HEK293 (cell line): ENCODE measurements at regions not wholly inside any gene's neighbourhood (a gene's known extent, or its start where the extent isn't known, plus 50 kb on each side); places are given as distances from the start of the nearest gene placed in this dataset.

Source experiments
- CTCF ChIA-PET: fragments of 350-600 bp; formaldehyde crosslinking; extraction: SDS; loops from one replicate; lab custom pipeline; 2021; ENCODE audit warnings: antibody characterized with exemption; lab: Yijun Ruan, JAX
- POLR2A ChIA-PET: fragments of 300-600 bp; formaldehyde crosslinking; extraction: SDS; loops from one replicate; lab custom pipeline; 2020; ENCODE audit warnings: antibody characterized with exemption, inconsistent platforms; lab: Yijun Ruan, JAX
- H3K27ac ChIP-seq: fragments of 200-500 bp; sonication (Bioruptor generic); 2 replicates; pipeline ENCODE4 v1.5.1; 2014; ENCODE audit warnings: low read depth, low read length, control low read depth, inconsistent platforms; ENCODE audit errors: extremely low read depth
- H3K36me3 ChIP-seq, 2 experiments: fragments of 200-500 bp in 1 of 2; sonication (Bioruptor generic) in 1 of 2; 1 replicate in 1 of 2; 2 replicates in 1 of 2; pipeline ENCODE4 v1.5.1; 2014 to 2017; ENCODE audit warnings: inconsistent platforms in 2 of 2, low read length in 2 of 2; ENCODE audit not compliant: control insufficient read depth in 2 of 2, insufficient read depth in 1 of 2
- H3K4me1 ChIP-seq: fragments of 200-500 bp; sonication (Bioruptor generic); 2 replicates; pipeline ENCODE4 v1.5.1; 2014; ENCODE audit warnings: mild to moderate bottlenecking, low read length, inconsistent platforms; ENCODE audit not compliant: control insufficient read depth, insufficient read depth
- H3K4me3 ChIP-seq: 2 replicates; pipeline ENCODE4 v1.5.1; 2011; ENCODE audit warnings: low read depth, mild to moderate bottlenecking, control low read depth, low read length, moderate library complexity
- H3K9me3 ChIP-seq: fragments of 200-500 bp; sonication (Bioruptor generic); 2 replicates; pipeline ENCODE4 v1.5.1; 2014; ENCODE audit warnings: low read depth, low read length, inconsistent platforms; ENCODE audit not compliant: control insufficient read depth, insufficient read depth
- HOXA7 ChIP-seq: sonication (generic); formaldehyde crosslinking; IDR thresholded peaks from 2 replicates; pipeline ENCODE4 v1.8.1; 2022; ENCODE audit warnings: missing genetic modification reagents, borderline replicate concordance
- HOXD13 ChIP-seq: sonication (generic); formaldehyde crosslinking; IDR thresholded peaks from 2 replicates; pipeline ENCODE4 v1.8.0; 2022; ENCODE audit warnings: missing genetic modification reagents, borderline replicate concordance
- OVOL3 ChIP-seq: fragments of 450-650 bp; formaldehyde crosslinking; IDR thresholded peaks from 2 replicates; pipeline ENCODE4 v1.5.1; 2016; ENCODE audit warnings: missing biosample characterization, missing genetic modification characterization
- SCRT2 ChIP-seq: fragments of 450-650 bp; formaldehyde crosslinking; IDR thresholded peaks from 2 replicates; pipeline ENCODE4 v1.5.1; 2016; ENCODE audit warnings: missing biosample characterization, missing genetic modification characterization
- ZBTB17 ChIP-seq: fragments of 450-650 bp; formaldehyde crosslinking; IDR thresholded peaks from 2 replicates; pipeline ENCODE4 v1.5.1; 2016; ENCODE audit warnings: missing biosample characterization, missing genetic modification characterization
- ZBTB21 ChIP-seq: fragments of 450-650 bp; formaldehyde crosslinking; IDR thresholded peaks from 2 replicates; pipeline ENCODE4 v1.5.1; 2017; ENCODE audit warnings: missing biosample characterization, missing genetic modification characterization
- ZFP3 ChIP-seq: fragments of 450-650 bp; formaldehyde crosslinking; IDR thresholded peaks from 2 replicates; pipeline ENCODE4 v1.5.1; 2016; ENCODE audit warnings: low read depth, missing biosample characterization, missing genetic modification characterization
- ZFP69B ChIP-seq: fragments of 450-650 bp; formaldehyde crosslinking; IDR thresholded peaks from 2 replicates; pipeline ENCODE4 v1.5.1; 2016; ENCODE audit warnings: missing biosample characterization, missing genetic modification characterization
- ZNF114 ChIP-seq: fragments of 450-650 bp; formaldehyde crosslinking; IDR thresholded peaks from 2 replicates; pipeline ENCODE4 v1.5.0; 2017; ENCODE audit warnings: missing biosample characterization, missing genetic modification characterization
- ZNF16 ChIP-seq: fragments of 450-650 bp; formaldehyde crosslinking; IDR thresholded peaks from 2 replicates; pipeline ENCODE4 v1.5.1; 2016; ENCODE audit warnings: low read depth, missing biosample characterization, missing genetic modification characterization
- ZNF2 ChIP-seq: fragments of 450-650 bp; formaldehyde crosslinking; IDR thresholded peaks from 2 replicates; pipeline ENCODE4 v1.5.1; 2016; ENCODE audit warnings: missing biosample characterization, missing genetic modification characterization
- ZNF248 ChIP-seq: fragments of 450-650 bp; formaldehyde crosslinking; IDR thresholded peaks from 2 replicates; pipeline ENCODE4 v1.5.1; 2017; ENCODE audit warnings: missing biosample characterization, missing genetic modification characterization
- ZNF311 ChIP-seq: fragments of 450-650 bp; formaldehyde crosslinking; IDR thresholded peaks from 2 replicates; pipeline ENCODE4 v1.5.1; 2017; ENCODE audit warnings: missing biosample characterization, missing genetic modification characterization, borderline replicate concordance
- ZNF341 ChIP-seq: fragments of 450-650 bp; formaldehyde crosslinking; IDR thresholded peaks from 2 replicates; pipeline ENCODE4; 2016; ENCODE audit warnings: low read depth, missing biosample characterization, missing genetic modification characterization
- ZNF416 ChIP-seq: fragments of 450-650 bp; formaldehyde crosslinking; IDR thresholded peaks from 2 replicates; pipeline ENCODE4 v1.5.1; 2016; ENCODE audit warnings: missing biosample characterization, missing genetic modification characterization
- ZNF585B ChIP-seq: fragments of 450-650 bp; formaldehyde crosslinking; IDR thresholded peaks from 2 replicates; pipeline ENCODE4 v1.5.1; 2016; ENCODE audit warnings: missing biosample characterization, missing genetic modification characterization
- ZNF624 ChIP-seq: fragments of 450-650 bp; formaldehyde crosslinking; IDR thresholded peaks from 2 replicates; pipeline ENCODE4 v1.5.1; 2017; ENCODE audit warnings: missing biosample characterization, missing genetic modification characterization
- ZSCAN30 ChIP-seq: fragments of 450-650 bp; IDR thresholded peaks from 2 replicates; pipeline ENCODE4 v1.5.1; 2018; ENCODE audit warnings: missing biosample characterization, mild to moderate bottlenecking, missing genetic modification characterization, moderate library complexity
- TF ChIP-seq, protein P1 (sequence below): fragments of 450-650 bp; formaldehyde crosslinking; IDR thresholded peaks from 2 replicates; pipeline ENCODE4 v1.5.1; 2017; ENCODE audit warnings: missing biosample characterization, missing genetic modification characterization
- TF ChIP-seq, protein P2 (sequence below): fragments of 450-650 bp; formaldehyde crosslinking; IDR thresholded peaks from 2 replicates; pipeline ENCODE4 v1.5.1; 2016; ENCODE audit warnings: missing biosample characterization, missing genetic modification characterization, low read depth

DNA sequence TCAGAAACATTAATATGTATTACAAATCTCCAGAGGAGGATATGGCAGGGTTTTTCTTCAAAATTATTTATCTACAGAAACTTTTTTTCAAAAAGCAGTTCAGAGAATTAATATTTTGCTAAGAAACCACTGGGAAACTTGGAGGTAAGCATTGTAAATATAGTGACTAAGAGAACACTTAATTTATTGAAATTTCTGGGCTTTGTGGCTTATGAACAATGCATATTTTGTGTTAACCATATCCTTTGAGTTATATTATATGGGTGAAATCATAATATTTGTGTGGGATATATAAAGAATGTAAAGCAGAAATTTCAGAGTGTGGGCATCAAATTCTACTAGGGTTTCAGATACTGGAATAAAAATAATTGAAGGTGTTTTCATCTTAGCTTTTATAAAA, 1059.2 kb downstream of the ZPLD1 start (continued):
- TF ChIP-seq SCRT2 (tag by site-specific recombination) (no peak), ZFP3 (tag by site-specific recombination) (no peak), ZBTB21 (tag by site-specific recombination) (no peak), ZNF624 (tag by site-specific recombination) (no peak)
- TF ChIP-seq, protein P1, sequence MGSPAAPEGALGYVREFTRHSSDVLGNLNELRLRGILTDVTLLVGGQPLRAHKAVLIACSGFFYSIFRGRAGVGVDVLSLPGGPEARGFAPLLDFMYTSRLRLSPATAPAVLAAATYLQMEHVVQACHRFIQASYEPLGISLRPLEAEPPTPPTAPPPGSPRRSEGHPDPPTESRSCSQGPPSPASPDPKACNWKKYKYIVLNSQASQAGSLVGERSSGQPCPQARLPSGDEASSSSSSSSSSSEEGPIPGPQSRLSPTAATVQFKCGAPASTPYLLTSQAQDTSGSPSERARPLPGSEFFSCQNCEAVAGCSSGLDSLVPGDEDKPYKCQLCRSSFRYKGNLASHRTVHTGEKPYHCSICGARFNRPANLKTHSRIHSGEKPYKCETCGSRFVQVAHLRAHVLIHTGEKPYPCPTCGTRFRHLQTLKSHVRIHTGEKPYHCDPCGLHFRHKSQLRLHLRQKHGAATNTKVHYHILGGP (tag by site-specific recombination) = no peak
- TF ChIP-seq, all 188 proteins: peak for 0

DNA sequence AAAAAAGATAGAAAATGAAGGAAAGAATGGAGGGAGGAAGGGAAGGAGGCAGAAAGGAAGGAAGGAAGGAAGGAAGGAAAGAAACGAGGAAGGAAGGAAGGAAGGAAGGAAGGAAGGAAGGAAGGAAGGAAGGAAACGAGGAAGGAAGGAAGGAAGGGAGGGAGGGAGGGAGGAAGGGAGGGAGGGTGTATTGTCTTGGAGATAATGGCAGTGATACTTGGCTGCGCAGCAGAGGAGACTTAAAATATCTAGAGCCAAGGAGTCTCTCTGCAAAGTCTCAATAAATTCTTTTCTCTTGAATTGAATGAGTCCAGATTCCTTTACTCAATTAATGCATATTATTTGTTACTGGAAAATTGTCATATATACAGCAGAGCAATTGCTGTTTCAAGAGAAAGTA, 1059.7 kb downstream of the ZPLD1 start:
- CTCF ChIA-PET = no interaction called here

DNA sequence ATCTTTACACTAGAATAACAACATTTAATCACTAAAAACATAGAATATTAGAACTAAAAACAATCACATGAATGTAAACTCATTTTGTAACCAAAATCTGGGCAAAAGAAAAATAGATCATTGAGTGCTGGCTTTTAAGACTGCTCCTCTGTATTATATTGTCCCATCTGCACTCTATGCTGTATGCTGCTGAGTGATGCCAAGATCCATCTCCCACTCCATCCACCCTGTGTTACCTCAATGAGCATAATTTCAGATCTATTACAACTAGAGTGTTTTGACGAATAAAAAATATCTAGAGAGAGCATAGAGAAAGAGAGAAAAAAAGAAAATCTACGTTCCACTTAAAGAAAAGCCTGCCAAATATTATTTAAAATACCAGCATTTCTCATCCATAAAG, 1060.4 kb downstream of the ZPLD1 start:
- ChIA-PET CTCF (no interaction called here), POLR2A (no interaction called here)
- Histone ChIP-seq H3K27ac (no peak overlapping the region), H3K4me3 (no peak overlapping the region), H3K36me3 (no peaks in the 10 kb centered on the region), H3K9me3 (no peaks in the 10 kb centered on the region), H3K4me1 (no peaks in the 10 kb centered on the region)
- TF ChIP-seq, protein P2, sequence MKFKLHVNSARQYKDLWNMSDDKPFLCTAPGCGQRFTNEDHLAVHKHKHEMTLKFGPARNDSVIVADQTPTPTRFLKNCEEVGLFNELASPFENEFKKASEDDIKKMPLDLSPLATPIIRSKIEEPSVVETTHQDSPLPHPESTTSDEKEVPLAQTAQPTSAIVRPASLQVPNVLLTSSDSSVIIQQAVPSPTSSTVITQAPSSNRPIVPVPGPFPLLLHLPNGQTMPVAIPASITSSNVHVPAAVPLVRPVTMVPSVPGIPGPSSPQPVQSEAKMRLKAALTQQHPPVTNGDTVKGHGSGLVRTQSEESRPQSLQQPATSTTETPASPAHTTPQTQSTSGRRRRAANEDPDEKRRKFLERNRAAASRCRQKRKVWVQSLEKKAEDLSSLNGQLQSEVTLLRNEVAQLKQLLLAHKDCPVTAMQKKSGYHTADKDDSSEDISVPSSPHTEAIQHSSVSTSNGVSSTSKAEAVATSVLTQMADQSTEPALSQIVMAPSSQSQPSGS (tag by site-specific recombination) = no peak
- TF ChIP-seq ZNF311 (tag by site-specific recombination) = no peak
- no peak for TF ChIP-seq HOXD13 (CRISPR knock-in tag)
- TF ChIP-seq HOXA7 (CRISPR knock-in tag) = no peak
- no peak for TF ChIP-seq ZBTB17 (tag by site-specific recombination)

More for the DNA sequence above, 1059.7 kb downstream of the ZPLD1 start:
- H3K9me3 ChIP-seq = no peaks in the 10 kb centered on the region
- POLR2A ChIA-PET = no interaction called here
- H3K36me3 ChIP-seq = no peaks in the 10 kb centered on the region
- TF ChIP-seq ZNF341 (tag by site-specific recombination) (no peak), ZNF585B (tag by site-specific recombination) (no peak), ZNF416 (tag by site-specific recombination) (no peak), ZFP69B (tag by site-specific recombination) (no peak), ZNF248 (tag by site-specific recombination) (no peak), ZNF114 (tag by site-specific recombination) (no peak), OVOL3 (tag by site-specific recombination) (no peak), ZSCAN30 (tag by site-specific recombination) (no peak), ZNF2 (tag by site-specific recombination) (no peak), ZNF16 (no peak)
- H3K27ac ChIP-seq = no peak overlapping the region
- H3K4me1 ChIP-seq = no peaks in the 10 kb centered on the region
- H3K4me3 ChIP-seq = no peak overlapping the region
